Endothelial cell of umbilical vein (primary cell): ENCODE measurements at regions not wholly inside any gene's neighbourhood (a gene's known extent, or its start where the extent isn't known, plus 50 kb on each side); places are given as distances from the start of the nearest gene placed in this dataset.

Experiments
- BruUV-seq: library from RNA; stranded (reverse); fragments of 400-500 nt; replicated peaks from 2 replicates; lab custom pipeline; 2021; lab: Mats Ljungman, UMichigan
- CTCF ChIA-PET: fragments of 300-600, 350-600 bp; sonication (Branson Sonifier 250); formaldehyde crosslinking; loops from one replicate; lab custom pipeline; 2021; ENCODE audit warnings: antibody characterized with exemption, inconsistent platforms; lab: Charles Lee
- POLR2A ChIA-PET: fragments of 300-600, 350-600 bp; sonication (Branson Sonifier 250); formaldehyde crosslinking; loops from one replicate; lab custom pipeline; 2021; ENCODE audit warnings: antibody characterized with exemption, inconsistent platforms; lab: Charles Lee
- DNase-seq: peaks from one replicate; pipeline ENCODE4 v3.0.0-alpha.2; 2011; ENCODE audit warnings: low read depth, low spot score
- FAIRE-seq: peaks from 2 replicates; lab custom pipeline; 2011; peaks lifted over from hg19 to GRCh38; lab: Jason Lieb, UNC
- H2AFZ ChIP-seq: 2 replicates; pipeline ENCODE4 v1.6.0; 2012; ENCODE audit warnings: low read depth, low read length, control low read depth, inconsistent platforms
- H3K27ac ChIP-seq: 2 replicates; pipeline ENCODE4 v1.5.1; 2011; ENCODE audit warnings: low read depth, mild to moderate bottlenecking, control low read depth, low read length, moderate library complexity; ENCODE audit not compliant: insufficient read depth
- H3K27me3 ChIP-seq, 2 experiments: 2 replicates each; pipeline versions ENCODE4 v1.6.0 to v1.6.1; 2011; ENCODE audit warnings: low read length in 2 of 2, mixed read lengths in 1 of 2; ENCODE audit not compliant: control insufficient read depth in 2 of 2, insufficient read depth in 2 of 2
- H3K36me3 ChIP-seq, 2 experiments: 2 replicates in 1 of 2; 3 replicates in 1 of 2; pipeline ENCODE4 v1.5.1; 2011; ENCODE audit warnings: low read length in 2 of 2, mild to moderate bottlenecking in 1 of 2, moderate library complexity in 1 of 2; ENCODE audit not compliant: control insufficient read depth in 2 of 2, insufficient read depth in 2 of 2; ENCODE audit errors: extremely low read depth in 1 of 2
- H3K4me1 ChIP-seq: 3 replicates; pipeline ENCODE4 v1.5.1; 2011; ENCODE audit warnings: mild to moderate bottlenecking, low read length; ENCODE audit not compliant: control insufficient read depth, insufficient read depth; ENCODE audit errors: extremely low read depth
- H3K4me2 ChIP-seq: 2 replicates; pipeline ENCODE4 v1.6.1; 2011; ENCODE audit warnings: low read length, control low read depth, mixed read lengths; ENCODE audit not compliant: insufficient read depth
- H3K4me3 ChIP-seq, 3 experiments: fragments of 200-600 bp in 1 of 3; sonication (generic), shearing (Covaris generic) in 1 of 3; replicated peaks in 1 of 3; 2 replicates each; pipeline ENCODE4 v1.5.1; 2011 to 2016; ENCODE audit warnings: control low read depth in 3 of 3, low read length in 3 of 3, mild to moderate bottlenecking in 2 of 3, inconsistent platforms in 1 of 3, low read depth in 1 of 3, moderate library complexity in 1 of 3; ENCODE audit not compliant: insufficient read depth in 1 of 3
- H3K79me2 ChIP-seq: 2 replicates; pipeline ENCODE4 v1.6.0; 2012; ENCODE audit warnings: low read length, inconsistent platforms; ENCODE audit not compliant: control insufficient read depth, insufficient read depth
- H3K9ac ChIP-seq: replicated peaks from 2 replicates; pipeline ENCODE3; 2011; ENCODE audit warnings: low read length, control low read depth; ENCODE audit not compliant: insufficient read depth; ENCODE audit errors: extremely low read depth
- H3K9me1 ChIP-seq: replicated peaks from 3 replicates; pipeline ENCODE4 v1.6.0; 2011; ENCODE audit warnings: mild to moderate bottlenecking, low read length; ENCODE audit not compliant: control insufficient read depth, insufficient read depth; ENCODE audit errors: extremely low read depth
- H3K9me3 ChIP-seq: replicated peaks from 2 replicates; pipeline ENCODE4 v1.5.1; 2012; ENCODE audit warnings: low read length, inconsistent platforms; ENCODE audit not compliant: control insufficient read depth, insufficient read depth
- H4K20me1 ChIP-seq: replicated peaks from 2 replicates; pipeline ENCODE3; 2011; ENCODE audit warnings: mild to moderate bottlenecking, low read length; ENCODE audit not compliant: control insufficient read depth, insufficient read depth; ENCODE audit errors: extremely low read depth
- CTCF ChIP-seq, 2 donors: IDR thresholded peaks; 1 replicate in 1 of 2; 2 replicates in 1 of 2; pipeline ENCODE4 v1.5.1; 2011; ENCODE audit warnings: low read length in 2 of 2, mild to moderate bottlenecking in 2 of 2, moderate library complexity in 2 of 2, control low read depth in 1 of 2, inconsistent platforms in 1 of 2, low read depth in 1 of 2; ENCODE audit not compliant: insufficient read depth in 1 of 2; ENCODE audit errors: extremely low read depth in 1 of 2
- FOS ChIP-seq: IDR thresholded peaks from 2 replicates; pipeline ENCODE4 v1.6.1; 2011; ENCODE audit warnings: mild to moderate bottlenecking, low read length, moderate library complexity, borderline replicate concordance; ENCODE audit not compliant: insufficient read depth
- GATA2 ChIP-seq: IDR thresholded peaks from 2 replicates; pipeline ENCODE4 v1.7.0; 2011; ENCODE audit warnings: low read depth, mild to moderate bottlenecking, moderate library complexity, mixed read lengths, low read length; ENCODE audit not compliant: insufficient read length, insufficient read depth
- JUN ChIP-seq: IDR thresholded peaks from 2 replicates; pipeline ENCODE4 v1.6.1; 2011; ENCODE audit warnings: borderline replicate concordance, low read depth; ENCODE audit not compliant: insufficient read length, insufficient read depth
- MAX ChIP-seq: IDR thresholded peaks from 2 replicates; pipeline ENCODE4 v1.6.1; 2011; ENCODE audit not compliant: insufficient read depth, insufficient read length
- MYC ChIP-seq: IDR thresholded peaks from one replicate; pipeline ENCODE4 v1.6.1; 2011; ENCODE audit warnings: mild to moderate bottlenecking, low read depth, low read length
- POLR2AphosphoS5 ChIP-seq: IDR thresholded peaks from 2 replicates; pipeline ENCODE4 v1.6.1; 2012; ENCODE audit warnings: low read depth, mild to moderate bottlenecking, control low read depth, low read length, moderate library complexity; ENCODE audit not compliant: insufficient read depth
- dilution Hi-C: fragments of 300-500 bp; cut with MboI; formaldehyde crosslinking; loops from one replicate; pipeline ENCODE4 v1.15.0; 2019; ENCODE audit warnings: low sequenced_read_pairs; ENCODE audit not compliant: extremely low pct_ligation_motif_present
- intact Hi-C: fragments of 100-400 bp; cut with micrococcal nuclease; formaldehyde crosslinking; loops from one replicate; pipeline ENCODE4 v1.10.0; 2022

DNA sequence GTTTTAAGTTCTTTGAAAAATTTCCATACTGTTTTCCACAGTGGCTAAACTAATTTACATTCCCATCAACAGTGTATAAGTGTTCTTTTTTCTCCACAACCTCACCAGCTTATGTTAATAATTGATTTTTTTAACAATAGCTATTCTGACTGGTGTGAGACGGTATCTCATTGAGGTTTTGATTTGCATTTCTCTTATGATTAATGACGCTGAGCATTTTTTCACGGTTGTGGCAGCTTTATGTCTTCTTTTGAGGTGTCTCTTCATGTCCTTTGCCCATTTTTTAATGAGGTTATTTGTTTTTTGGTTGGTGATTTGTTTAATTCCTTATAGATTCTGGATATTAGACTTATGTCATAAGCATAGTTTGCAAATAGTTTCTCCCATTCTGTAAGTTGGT lies 997.9 kb downstream of the SUCLG1 start:
- no peak for DNase-seq
- no peak for TF ChIP-seq JUN
- no peak for TF ChIP-seq FOS
- TF ChIP-seq MYC, result no peak
- no peak for TF ChIP-seq POLR2AphosphoS5
- no peak for TF ChIP-seq MAX
- no peak for TF ChIP-seq CTCF (IDR thresholded peaks at IDR 0.05; ENCODE audit: extremely low read depth in 1 of 2, insufficient read depth in 1 of 2, low read depth in 1 of 2, low read length in 2 of 2)
- no peak for TF ChIP-seq GATA2
- no peak overlapping the region for H3K9ac ChIP-seq
- no peaks in the 10 kb centered on the region for H3K79me2 ChIP-seq
- dilution Hi-C loops (no loop called here), intact Hi-C loops (no loop called here)
- no peak overlapping the region for H3K4me2 ChIP-seq
- H3K9me1 ChIP-seq, result no peaks in the 10 kb centered on the region
- no peak for FAIRE-seq
- no peak overlapping the region for H3K4me3 ChIP-seq
- H3K27me3 ChIP-seq, result no peaks in the 10 kb centered on the region
- no peaks in the 10 kb centered on the region for H3K9me3 ChIP-seq
- BruUV-seq, result no TSS peak
- no peaks in the 10 kb centered on the region for H3K36me3 ChIP-seq
- ChIA-PET POLR2A (no interaction called here), CTCF (no interaction called here)
- no peak overlapping the region for H2AFZ ChIP-seq
- H3K27ac ChIP-seq, result no peak overlapping the region
- no peaks in the 10 kb centered on the region for H3K4me1 ChIP-seq
- no peaks in the 10 kb centered on the region for H4K20me1 ChIP-seq
